Smooth muscle cell of the brain vasculature (primary cell): ENCODE measurements at regions not wholly inside any gene's neighbourhood (a gene's known extent, or its start where the extent isn't known, plus 50 kb on each side); places are given as distances from the start of the nearest gene placed in this dataset.

Source experiments
- DNase-seq: peaks from one replicate; pipeline ENCODE4 v3.0.0-alpha.2; 2012; ENCODE audit warnings: low read depth, low spot score

DNA sequence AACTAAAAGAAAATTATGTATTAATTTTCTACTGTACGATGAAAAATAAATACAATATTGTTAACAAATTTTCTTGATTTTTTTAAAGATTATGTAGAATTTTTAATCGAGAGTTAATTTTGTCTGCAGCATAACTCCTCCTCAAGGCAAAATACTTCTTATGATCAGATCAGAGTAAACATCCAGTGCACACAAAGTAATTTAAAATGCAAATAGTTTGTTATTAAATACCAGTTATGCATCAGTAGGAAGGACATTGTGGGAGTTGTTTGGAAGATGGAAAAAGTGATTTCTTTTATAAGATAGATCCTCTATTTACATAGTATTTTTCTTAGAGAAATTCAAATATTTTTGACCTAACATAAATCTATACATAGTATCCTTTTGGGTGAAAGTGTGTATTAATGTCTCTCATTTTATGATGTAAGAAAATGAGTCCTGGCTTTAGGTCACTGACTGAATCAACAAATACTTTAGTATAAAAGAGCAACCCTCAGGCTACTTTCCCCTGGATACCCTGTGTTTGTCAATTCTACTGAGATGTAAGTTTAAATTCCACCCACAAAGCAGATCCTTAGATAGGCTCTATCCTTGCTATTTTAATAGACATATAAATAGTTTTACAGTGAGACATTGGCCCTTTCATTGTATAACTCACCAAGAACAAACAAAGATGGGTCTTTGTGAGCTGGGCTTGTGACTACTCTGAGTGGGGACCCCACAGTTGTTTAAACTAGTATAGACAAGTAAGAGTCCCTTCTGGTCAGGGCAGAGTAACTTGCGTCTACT, 1133.7 kb downstream of the GATA3 start:
- no peak for DNase-seq

DNA sequence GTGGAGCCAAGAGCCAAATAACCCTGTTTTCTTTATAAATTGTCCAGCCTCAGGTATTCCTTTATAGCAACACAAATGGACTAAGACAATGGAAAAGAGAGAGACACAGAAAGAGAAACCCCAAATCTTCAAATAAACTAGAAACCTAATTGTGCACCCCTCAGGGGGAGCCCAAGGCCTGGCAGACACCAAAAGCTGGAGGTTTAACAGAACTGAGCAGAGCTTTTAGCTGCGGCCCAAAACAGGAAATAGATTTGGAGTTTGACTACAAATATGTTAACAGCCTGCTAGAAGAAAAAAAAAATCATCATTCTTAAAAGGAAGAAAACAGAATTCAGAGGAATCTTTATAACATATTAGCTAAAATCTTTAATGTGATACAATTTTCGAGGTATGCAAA, 1135.0 kb downstream of the GATA3 start:
- no peak for DNase-seq

DNA sequence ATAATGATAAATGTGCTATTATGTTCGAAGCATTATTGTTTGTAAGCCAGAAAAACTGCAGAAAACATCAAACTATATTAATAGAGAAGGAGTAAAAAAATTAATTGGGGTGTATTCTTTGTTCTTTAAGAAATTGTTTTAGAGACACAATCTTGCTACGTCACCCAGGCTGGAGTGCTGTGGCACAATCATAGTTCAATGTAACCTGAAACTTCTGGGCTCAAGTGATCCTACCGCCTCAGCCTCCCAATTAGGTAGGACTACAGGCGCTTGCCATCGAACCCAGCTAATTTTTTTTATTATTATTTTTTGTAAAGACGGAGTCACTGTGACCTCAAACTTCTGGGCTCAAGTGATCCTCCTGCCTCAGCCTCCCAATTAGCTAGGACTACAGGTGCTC, 1138.6 kb downstream of the GATA3 start:
- DNase-seq, result no peak

DNA sequence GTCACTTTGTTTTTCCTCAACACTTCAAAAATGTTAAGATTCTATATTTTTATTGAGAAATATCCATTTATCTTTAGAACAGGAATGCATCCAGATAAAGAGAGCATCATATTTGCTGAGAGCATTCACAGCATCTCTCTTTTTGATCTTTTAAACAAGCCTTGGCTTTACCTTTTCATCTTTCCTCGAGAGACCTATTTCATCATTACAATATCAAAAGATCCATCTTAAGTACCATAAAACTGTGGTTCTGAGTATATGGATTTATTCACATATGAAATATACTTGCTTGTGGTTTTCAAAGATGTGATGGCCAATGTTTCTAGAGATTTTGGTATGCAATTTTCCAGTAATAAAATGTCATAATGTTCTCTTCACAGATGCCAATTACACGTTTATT, 1140.9 kb downstream of the GATA3 start:
- no peak for DNase-seq

DNA sequence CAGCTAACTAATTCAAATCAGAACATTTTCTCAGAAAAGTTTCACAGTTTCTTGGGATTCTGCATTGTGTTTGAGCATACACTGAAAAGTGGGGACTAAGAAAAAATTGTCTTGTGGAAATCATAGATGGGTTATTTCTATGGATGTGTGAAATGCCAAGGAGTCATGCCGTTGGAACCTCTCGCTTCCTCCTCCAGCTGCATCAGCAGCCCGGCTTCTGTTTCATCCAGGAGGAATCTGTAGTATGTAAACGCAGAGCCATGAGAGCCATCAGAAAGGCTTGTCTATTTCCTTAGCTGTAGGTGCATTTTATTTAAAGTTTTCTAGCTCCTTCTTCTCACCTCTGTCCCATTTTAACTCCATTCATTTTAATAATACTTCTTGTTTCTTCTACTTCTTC, 1144.1 kb downstream of the GATA3 start:
- DNase-seq, result no peak

DNA sequence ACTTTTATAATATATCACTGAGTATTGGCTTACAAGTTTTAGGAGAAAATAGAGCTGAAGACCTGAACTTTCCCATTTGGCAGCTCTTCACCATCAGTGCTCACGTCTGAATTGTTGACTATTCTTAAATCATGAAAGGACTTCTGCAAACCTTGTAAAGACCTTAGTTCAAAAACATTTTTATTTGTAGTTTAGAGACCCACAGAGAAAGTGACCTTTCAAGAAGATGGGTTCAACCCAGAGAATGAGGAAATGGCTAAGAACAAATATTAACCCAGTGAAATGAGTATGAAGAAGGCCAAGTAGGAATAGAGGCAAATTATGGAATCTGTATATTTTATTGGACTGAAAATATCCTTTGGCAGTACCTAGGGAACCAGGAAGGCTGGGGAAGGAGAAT, 1151.1 kb downstream of the GATA3 start:
- no peak for DNase-seq

DNA sequence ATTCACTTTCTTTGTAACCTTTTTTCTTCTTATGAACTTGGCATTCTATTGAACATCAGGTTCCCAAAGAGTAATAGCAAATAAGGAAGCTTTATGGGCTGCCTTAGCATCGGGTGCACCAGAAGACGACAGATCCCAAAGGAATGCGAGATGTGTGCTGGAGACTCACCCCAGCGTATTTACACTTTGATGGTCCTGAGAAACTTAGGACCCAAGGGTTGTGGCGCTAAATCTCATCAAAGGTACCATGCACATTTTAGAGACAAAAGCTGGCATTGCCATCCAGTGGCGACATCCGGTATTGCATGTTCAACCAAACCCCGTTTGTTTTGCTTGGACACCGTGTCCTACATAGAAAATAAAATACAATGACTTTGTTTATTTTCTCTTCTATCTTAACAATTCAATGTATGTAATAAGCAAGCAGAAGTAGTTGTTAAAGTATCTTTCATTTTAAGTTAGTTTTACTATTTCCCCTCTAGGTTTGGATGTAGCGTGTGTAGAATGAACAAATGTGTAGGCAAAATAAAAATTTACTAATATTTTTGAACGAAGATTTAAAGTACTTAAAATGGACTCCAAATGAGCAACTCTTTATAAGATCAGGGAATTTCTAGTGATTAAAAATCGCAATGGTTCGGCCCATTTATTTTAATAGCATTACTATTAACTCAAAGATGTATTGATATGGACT, 1154.8 kb downstream of the GATA3 start:
- peak; percentile 24 for DNase-seq

DNA sequence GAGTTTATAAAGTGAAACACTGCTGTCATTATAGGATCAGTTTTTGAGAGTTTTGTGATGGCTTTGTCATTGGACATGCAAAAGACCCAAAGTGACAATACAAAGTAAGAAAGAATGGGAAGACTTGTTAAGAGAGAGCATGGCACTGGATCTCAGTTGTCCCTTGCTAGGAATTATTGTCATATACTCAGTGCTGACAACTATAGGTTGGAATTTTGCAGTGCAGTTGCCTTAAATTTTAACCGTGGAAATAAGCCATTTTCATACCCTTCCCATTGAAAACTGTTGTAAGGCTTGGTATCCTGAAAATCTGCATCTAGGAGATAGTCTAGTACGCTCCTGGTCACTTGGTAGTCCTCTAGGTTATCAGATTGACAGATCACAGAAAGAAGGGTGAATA, 1156.7 kb downstream of the GATA3 start:
- no peak for DNase-seq

DNA sequence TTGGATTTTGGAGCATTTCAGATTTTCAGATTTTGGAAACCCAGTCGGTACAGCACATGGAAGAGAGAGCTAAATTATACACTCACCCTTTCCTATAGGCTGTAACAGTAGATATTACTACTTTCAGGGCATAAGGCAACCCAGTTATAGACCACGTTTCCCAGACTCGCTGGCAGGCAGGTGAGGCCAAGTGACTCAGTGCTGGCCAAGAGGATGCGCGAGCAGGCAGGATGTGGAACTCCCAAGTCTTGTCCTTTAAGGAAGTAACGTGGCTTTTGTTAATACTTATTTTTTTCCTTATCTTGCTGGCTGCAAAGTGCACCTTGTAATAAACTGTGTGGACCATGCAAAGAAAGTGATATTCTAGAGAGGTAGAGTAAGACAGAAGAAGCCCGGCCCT, 1160.1 kb downstream of the GATA3 start:
- no peak for DNase-seq

DNA sequence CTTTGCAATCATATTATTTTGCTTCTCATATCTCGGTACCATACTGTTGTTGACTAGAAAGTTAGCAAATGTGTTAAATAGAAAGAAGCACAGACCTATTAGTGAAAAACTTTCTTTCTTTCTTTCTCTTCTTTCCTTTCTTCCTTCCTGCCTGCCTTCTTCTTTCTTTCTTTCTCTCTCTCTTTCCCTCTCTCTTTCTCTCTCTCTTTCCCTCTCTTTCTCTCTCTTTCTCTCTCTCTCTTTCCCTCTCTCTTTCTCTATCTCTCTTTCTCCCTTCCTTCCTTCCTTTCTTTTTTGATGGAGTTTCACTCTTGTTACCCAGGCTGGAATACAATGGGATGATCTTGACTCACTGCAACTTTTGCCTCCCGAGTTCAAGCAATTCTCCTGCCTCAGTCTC, 1160.6 kb downstream of the GATA3 start:
- DNase-seq, result no peak

DNA sequence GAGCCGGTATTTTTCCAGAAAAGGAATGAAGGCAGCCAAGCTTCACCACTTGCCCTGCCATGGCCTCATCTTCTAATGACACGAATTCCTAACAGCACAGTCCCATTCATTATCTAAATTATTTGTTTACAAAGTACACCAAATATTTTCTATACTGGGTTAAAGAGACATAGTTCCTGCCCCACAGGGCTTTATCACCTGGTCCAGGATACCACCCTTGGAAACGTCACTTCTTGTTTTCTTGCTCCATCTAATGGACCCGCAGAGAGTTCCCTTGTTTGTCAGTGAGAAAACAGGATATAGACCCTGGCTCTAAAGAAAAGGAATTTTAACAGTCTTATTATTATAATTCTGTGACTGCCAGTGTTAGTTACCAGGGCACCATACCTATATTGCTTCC, 1165.4 kb downstream of the GATA3 start:
- DNase-seq, result no peak

DNA sequence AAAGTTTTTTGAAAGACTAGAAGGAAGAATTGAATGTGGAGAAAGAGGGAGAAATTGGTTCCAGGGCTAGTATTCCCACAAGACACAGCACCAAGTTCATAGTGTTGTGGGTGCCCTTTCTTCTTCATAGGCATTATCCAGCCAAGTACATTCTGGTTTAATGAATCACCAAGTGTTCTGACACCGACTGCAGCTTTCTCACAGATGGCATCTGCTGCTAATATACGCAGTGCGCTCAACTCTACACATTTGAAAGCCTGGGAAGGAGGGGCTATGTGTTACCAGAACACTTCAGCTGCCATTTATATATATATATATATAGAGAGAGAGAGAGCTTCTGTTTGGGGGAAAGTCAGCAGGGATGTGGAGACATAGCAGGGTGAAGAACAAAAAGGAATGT, 1168.4 kb downstream of the GATA3 start:
- no peak for DNase-seq

DNA sequence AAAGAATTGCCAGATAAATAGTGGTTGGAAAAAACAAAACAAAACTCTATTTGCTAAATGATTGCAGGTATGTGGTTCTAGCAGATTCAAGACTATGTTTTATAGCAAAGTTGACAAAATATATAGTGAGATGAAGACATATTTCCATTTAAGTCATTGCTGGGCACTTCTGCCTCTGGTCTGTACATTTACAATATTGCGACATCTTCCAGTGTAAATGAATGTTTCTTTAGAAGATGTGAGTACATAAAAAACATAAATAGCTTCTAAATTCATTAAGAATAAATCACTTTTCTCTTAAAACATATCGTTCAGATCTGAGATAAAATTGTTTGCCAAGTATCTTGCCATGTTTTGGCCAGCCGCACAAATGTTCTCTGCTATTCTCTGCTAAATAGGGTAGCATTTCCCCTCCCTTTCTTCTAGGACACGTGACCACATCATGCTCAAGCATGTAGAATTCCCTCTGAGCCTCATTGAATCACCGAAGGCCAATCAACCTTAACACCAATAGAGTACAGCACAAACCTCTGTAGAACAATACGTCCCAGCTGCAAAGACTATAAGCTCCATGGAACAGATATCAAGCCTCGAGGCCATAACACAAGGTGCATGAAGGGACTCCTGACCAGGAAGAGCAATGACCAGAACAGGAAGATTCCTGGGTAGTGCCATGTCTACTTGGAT, 1173.3 kb downstream of the GATA3 start:
- no peak for DNase-seq

DNA sequence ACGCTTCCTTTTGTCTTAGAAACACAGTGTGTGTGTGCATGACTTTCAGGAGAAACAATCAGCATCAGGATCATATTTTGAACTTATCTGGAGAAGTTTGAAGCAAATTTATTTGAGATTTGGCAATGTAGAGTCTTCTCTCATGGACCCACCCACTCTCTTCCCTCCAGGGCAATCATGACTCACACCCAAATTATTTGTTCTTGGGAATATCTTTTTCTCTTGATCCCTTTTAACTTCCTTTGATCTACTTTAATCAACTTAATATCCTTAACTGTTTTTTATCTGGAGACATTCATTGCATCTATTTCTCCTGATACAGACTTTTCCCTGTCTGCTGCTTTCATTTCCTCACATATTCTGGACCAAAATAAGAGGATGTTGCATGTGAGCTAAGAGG, 1174.3 kb downstream of the GATA3 start:
- DNase-seq, result no peak

DNA sequence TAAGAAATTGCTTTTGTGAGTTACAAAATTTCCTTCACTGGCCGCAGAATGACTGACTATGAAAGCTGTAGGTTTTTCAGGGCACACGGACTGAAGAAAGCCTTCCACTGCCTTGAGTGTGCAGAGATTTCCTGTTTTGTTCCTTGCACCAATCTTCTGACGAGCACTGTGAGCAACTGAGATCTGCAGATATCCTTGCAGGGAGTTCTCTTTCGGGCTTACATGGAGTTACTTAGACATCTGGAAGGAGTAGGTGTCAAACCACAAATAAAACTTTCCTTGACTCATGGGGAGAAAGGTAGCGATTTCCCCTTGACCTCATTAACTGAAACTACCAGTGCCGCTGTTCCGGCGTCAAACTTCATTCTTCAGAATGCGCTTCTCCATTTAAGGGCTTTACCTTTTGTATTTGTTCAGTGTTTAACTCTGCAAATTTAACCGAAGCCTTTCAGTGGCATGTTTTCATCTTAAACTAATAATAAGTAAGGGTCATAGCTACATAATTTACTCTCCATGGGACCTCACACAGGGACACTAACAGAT, 1175.3 kb downstream of the GATA3 start:
- DNase-seq, result no peak

DNA sequence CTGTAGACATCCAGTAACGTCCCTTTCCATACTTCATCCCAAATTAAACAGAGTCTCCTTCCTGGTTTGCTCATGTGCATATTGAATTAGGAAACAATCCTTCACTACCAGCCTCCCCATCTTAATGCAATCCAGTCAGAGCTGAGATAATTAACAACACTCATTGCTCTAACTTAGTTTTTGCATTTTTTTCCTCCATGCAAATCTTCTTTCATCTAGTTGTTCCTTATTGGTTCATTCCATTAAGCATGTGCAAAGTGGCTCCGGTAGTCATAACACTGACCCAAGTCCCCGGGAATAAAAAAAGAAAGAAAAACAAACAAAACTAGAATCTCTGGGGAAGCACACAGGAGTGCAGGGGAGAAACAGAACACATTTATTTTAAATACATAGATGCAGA, 1176.1 kb downstream of the GATA3 start:
- DNase-seq, result no peak

DNA sequence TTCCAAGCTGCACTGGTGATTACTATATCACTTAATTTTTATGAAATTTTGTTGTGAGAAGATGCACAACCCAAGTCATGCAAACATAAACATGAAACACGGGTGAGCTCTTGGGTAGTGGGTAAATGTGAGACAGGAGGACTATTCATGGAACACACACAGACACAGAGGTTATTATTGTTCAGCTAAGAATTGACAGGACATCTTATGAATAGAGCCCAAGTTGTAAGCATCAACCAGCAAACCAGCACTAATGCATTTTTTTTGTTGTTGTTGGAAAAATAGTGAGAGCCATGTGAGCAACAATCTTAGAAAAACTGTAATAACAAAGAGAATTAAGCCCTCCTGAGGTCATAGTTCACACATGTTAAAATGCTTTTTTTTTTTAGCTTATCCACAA, 1179.7 kb downstream of the GATA3 start:
- no peak for DNase-seq

DNA sequence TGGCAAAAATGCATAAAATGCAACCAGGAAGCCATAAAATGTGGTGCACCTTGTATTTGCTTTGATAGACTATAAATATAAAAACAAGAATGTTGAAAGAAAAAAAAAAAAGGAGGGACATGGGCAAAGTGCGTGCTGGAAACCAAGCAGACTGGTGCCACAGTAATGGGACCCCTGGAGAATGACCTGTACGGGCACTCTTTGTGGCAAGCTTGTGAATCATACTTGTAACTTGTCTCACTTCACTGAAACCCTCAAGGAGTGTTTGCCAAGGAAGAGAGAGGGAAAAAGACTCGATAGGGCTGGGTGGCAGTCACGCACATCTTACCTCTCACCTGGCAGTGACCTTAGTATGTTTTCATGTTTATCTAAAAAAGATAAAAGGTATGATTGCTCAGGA, 1183.6 kb downstream of the GATA3 start:
- DNase-seq, result no peak

DNA sequence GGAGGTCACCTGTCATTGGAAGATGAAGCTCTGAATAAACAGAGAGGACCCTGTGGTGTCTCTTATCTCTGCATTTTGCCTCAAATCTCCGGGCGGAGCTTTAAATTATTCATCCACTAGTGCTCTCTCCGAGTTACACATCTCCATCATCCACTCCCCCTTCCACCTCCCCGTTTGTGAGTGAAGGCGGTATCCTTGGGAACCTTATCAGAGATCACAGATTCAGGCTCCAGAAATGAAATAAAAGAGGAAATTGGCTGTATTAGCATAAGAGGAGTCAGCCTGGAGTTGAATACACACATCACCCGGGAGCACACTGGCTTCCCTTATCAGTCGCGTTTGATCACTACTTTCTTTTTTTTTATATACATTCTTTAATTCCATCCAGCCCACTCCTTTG, 1184.8 kb downstream of the GATA3 start:
- no peak for DNase-seq

DNA sequence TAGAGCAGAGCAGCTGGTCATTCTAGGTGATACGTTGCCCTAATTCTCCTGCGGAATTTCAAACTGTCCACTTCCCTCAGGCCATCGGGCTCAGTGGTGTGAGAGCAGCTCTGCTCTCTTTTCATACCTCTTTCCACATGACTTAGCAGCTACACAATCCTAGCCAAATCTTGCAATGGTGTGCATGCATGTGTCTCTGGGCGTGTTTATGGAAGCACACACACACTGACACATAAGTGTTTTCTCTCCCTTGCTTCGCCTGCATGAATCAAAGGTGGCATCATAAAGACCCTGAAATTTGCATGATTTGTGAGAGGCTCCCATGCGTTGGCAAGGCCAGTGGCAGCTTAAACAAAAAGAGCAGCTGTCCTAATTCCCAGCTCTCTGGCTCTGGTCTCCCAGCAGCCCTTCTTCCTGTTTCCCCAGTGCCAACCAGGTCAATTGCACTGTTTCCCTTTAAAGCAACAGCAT, 1189.5 kb downstream of the GATA3 start:
- no peak for DNase-seq

DNA sequence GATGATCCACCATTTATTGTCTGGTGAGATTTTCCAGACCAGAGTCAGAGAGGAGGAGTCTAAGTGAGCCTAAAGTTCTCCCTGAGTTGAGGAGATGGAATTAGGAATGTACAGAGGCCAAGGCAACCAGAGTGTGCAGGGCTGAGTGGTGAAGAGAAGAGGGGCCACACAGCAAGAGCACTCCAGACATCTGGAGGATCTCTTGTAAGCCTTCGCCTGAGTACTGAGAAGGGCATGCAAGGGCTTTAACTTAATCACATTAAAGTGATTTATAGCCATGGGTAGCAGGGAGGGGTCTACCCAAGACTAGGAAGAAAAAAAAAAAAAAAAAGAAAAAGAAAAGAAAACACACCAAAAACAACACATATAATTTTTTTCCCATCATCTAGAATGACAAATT, 1190.4 kb downstream of the GATA3 start:
- DNase-seq, result no peak

DNA sequence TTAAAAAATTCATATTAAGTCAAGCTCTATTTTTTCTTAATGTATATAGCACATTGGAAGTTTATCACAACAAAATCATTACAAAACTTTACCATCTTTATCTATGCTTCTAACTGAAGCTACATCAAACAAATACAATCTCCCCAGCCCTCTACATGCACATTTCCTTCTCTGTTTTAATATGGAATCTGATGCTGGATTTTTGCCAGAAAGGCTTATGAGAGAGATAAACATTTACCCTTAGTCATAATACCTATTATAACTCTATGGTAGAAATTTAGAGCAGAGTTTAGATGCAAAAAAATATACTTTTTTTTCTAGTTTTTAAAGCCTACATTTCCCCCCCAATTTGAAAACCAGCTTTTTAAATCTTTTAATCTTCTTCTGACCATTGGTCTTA, 1198.6 kb downstream of the GATA3 start:
- DNase-seq, result no peak

DNA sequence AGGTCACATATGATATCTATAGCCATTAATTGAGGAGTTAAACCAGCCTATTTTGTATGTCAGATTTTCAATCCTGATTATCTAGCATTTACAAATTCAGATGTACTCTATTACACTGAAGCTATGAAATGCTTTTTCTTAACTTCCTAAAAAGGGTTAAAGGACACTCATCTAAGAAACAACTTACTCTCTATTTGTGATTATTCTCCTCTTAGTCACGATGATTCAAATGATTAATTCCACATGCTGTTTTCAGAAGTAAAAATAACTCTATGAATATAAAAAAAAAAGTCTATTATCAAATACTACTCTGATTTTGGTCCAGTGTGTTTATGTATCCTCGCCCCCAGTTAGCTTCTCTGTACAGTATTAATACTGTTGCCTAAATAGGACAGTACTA, 1199.9 kb downstream of the GATA3 start:
- no peak for DNase-seq
